Right kidney (tissue), 1 donor: ENCODE measurements at regions not wholly inside any gene's neighbourhood (a gene's known extent, or its start where the extent isn't known, plus 50 kb on each side); places are given as distances from the start of the nearest gene placed in this dataset.
"Not testable (repeated sequence)": the region's sequence is repeated elsewhere in the genome, so short reads cannot be mapped to it uniquely, and the experiment has no call there.

Experiments used
- DNase-seq: peaks from one replicate; pipeline ENCODE4 v3.0.0-alpha.2; 2016

DNA sequence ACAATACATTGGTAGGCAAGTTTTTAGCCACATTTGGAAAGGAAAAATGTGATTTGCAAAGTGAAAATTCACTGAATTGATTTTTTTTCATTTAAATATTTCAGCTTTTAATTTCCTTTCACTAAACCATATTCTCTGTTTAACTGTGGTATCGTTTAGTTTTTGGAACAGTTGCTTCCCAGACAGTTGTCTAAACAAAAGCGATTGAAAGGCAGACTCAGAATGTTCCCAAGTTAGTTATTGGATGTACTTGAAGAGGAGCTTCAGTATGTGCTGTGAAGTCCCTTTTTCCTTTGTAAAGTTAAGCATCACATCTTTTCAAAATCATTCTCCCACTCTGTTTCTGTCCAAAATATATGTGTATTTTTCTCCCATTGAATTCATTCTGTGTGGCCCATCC, 623.4 kb upstream of the LUZP2 start:
- no peak for DNase-seq

DNA sequence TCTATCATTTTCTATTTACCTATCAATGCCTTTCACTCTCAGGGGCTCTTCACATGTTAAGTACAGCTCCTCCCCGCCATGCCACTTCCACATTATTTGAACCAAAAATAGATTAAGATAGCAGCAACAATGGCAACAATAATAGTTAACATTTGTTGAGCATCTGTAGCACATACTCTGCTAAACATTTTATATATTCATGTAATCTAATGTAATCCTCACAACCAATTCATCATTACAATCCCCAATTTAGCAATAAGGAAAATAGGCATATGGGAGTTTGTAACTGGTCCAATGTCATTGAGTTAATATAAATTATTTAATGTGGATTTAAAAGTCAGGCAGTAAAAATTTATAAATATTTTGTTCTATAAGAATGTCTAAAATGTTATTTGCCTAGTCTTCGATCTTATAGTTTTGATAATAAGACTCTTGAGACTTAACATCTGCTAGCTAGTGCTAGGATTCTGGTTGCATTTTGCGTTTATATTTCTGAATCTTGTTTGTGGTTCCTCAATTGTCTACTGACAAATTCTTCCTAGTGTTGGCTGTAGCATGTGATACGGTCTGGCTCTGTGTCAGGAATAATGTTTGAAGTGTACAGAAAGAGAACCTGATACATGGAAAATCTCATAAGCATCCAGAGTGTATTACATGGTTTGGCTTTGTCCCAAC, 621.5 kb upstream of the LUZP2 start:
- DNase-seq = no peak

DNA sequence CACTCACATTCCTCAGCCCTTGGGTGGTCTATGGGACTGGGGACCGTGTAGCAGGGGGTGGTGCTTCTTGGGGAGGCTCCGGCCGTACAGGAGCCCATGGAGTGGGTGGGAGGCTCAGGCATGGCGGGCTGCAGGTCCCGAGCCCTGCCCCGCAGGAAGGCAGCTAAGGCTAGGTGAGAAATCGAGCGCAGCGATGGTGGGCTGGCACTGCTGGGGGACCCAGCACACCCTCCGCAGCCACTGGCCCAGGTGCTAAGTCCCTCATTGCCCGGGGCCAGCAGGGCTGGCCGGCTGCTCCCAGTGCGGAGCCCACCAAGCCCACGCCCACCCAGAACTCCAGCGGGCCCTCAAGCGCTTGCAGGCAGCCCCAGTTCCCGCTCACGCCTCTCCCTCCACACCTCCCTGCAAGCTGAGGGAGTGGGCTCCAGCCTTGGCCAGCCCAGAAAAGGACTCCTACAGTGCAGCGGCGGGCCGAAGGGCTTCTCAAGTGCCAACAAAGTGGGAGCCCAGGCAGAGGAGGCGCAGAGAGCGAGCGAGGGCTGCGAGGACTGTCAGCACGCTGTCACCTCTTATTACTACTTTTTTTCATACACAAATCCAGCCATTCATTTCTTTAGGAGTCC, 613.3 kb upstream of the LUZP2 start:
- DNase-seq = not testable (repeated sequence)

DNA sequence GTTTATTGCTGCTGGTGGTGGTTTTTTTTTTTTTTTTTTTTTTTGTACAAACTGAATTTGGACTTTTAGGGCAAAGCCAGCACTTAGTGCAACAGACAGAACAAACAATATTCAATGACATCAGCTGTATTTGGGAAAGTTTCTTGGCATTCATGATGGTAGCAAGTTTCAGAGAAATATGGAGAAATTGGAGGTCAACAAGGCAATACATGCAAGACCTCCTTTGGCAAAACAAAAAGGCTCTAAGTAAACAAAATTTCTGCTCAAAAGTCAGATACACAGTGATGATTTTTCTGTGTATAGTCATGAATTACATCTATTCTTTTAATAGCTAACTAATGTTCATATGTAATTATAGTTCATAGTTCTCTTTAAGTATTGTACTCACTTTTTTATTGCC, 612.5 kb upstream of the LUZP2 start:
- no peak for DNase-seq

DNA sequence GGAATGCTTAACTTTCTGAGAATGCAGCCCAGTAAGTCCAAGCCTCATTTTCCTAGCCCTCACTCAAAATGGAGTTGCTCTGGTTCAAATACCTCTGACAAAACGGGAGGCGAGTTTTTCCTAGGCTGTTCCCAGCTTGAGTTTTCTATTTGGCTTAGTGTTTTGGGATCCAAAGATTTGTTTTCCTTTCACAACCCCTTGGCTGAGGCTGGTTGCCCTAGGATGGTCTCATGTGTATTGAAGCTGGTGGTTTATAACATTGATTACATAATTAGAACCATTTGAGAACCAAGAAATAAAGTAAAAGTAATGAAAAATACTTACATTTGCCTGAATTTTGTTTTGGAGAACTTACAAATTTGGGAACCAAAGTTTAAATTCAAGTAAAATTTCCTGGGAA, 611.1 kb upstream of the LUZP2 start:
- DNase-seq = no peak

DNA sequence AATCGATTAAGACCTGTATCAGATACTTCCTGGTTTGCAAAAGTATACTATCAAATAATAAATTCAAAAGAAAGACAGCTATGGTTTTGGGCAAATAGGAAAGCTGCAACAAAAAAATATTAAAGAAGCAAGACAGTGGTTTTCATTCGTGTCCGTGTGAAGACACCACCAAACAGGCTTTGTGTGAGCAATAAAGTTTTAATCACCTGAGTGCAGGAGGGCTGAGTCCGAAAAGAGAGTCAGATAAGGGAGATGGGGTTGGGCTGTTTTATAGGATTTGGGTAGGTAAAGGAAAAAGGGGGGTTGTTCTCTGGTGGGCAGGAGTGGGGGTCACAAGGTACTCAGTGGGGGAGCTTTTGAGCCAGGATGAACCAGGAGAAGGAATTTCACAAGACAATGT, 609.7 kb upstream of the LUZP2 start:
- not testable (repeated sequence) for DNase-seq

DNA sequence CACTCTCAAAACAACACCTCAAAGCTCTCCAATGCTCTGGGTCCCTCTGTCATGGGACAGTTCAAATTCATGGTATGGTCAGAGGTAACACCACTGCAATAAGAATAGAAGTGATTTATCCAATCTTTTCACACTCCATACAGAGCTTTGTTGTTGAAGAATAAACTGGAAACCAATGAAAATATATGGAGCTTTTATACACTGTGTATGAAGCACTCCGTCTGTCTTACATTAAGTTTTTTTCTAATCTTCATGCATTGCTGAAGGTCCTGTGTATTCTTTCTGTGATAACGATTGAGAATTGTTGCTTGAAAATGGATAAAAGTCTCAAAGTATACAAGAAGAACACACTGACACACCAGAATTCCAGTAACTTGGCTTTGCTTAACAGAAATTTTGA, 603.7 kb upstream of the LUZP2 start:
- no peak for DNase-seq

DNA sequence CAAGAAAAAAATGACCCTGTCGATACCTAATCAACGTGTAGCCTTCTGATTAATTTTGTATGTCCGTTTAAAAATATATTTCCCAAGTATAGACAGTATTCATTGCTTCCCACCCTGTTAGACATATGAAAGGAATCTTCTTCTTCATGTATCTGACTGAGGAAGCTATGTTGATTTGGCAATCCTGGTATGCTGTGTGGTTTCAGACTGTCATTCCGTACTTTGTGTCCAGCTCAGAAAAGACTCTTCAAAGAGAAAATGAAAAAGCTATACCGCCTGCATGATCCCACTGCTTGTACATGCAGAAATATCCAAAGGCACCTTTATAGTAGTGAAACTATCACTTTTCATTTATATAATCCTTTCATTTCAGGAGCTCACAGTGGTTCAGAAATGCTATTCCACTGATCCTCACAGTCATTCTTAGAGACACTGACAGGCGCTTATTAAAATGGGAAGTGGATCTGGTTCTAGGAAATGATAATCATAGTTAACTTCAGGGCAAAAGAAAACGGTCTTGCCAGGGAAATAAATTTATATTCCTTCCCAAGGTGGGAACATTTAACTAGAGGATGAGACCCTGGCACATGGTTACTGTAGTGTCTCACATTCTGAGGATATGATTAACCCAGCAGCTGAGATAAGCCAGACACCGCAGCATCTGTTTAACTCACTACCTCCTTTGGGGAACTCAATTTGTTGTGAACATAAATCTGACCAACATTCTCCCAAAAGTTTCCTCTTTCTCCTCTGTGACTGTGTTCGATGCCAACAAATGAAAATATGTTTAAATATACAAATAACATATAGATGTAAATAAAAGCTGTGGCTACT, 599.2 kb upstream of the LUZP2 start:
- no peak for DNase-seq

DNA sequence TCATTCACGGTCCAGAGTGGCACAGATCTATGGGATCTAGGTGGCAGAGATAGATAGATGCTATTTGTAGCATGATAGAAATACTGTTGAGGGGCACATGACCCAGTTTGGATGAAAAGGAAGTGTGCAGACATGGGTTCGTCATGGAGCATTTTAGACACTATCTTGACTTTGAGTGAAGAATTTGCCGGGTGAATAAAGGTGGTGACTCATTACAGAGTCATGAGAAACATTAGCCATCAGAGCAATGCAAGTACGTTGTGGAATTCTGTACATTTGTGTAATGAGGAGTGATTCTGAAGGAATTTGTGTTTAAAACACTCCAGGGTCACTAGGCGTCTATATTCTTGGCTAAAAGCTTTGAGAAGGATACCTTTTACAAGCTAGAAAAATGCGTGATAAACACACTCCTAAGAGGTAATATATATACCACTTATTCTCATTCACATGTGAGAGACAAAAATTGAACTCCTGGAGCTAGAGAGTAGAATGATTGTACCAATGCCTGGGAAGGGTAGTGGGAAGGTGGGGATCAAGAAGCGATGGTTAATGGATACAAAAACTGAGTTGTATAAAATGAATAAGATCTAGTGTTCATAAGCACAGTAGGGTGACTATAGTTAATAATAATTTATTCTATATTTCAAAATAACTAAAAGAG, 593.7 kb upstream of the LUZP2 start:
- DNase-seq = no peak

DNA sequence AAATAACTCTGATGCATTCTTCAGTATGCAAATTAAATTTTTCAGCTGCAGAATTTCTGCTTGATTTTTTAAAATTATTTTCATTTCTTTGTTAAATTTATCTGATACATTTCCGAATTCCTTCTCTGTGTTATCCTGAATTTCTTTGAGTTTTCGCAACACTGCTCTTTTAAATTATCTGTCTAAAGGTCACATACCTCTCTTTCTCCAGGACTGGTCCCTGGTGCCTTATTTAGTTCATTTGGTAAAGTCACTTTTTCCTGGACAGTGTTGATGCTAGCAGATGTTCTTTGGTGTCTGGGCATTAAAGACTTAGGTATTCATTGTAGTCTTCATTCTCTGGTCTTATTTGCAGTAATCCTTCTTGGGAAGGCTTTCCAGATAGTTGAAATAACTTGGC, 577.4 kb upstream of the LUZP2 start:
- no peak for DNase-seq

DNA sequence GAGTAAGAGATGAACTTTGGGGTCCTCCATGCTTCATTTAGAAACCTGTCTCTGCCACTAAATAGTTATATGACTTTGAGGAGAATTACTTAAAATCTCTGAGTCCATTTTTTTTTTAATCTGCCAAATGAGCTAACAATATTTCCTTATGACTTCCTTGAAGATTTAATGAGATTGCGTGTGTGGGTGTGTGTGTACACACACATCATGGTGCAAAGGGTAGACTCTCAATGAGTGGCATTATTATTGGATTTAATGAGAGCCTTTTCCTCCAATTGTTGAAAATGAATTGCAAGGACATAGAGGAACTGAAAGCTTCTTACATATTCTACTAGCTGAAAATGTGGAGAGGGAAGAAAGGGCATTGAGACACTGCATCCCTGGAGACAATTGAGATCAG, 573.5 kb upstream of the LUZP2 start:
- no peak for DNase-seq

DNA sequence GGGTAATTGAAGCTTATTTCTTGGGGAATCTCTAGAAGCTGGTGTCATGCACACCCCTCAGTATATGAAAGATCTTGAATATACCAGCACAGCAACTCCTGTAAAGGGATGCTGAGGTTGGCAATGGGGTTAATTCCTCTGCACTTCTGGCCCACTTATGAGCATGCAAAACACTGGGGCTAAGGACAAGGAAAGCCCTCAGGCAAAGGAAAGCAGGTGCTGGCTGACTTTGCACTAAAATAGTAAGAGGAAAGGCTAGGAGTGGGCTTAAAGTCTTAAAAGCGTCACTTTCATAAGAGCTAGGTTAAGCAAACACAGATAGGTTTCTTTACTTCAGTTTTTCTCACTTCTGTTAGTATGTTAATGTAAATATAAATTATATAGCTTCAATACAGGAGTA, 572.6 kb upstream of the LUZP2 start:
- no peak for DNase-seq

DNA sequence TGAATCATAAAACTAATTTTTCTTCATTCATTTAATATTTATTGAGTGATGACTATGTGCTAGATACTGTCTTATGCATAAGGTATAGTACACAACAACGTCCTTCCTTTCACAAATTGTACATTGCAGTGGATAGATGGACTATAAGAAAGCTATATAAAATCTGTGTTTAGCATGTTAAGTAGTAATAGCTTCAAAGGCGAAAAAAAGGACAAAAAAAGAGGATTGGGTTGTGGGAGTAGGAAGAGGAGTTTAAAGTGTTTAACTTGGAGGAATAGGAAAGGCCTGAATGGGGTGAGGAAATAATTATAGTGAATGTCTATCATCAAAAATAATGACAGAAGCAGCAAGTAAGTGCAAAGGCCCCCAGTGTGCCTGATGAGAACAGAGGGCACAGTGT, 565.4 kb upstream of the LUZP2 start:
- no peak for DNase-seq

DNA sequence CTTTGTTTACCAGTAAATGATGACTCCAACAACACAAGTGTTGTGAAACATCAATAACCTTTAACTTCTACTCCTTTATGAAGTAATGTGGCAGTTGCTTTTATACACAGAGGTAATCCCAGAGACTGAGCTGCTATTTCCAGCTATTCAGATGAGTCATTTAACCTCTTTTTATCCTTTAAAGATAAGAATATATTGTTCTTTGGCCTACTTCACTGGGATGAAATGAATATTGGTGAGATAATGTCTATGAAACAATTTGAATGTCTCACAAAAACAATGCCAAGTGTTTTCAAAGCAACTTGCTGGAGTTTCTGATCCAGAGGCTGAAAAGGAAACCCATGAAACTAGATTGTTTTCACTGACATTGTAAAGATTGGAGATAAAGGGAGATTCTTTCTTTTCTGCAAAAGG, 564.4 kb upstream of the LUZP2 start:
- DNase-seq = no peak

DNA sequence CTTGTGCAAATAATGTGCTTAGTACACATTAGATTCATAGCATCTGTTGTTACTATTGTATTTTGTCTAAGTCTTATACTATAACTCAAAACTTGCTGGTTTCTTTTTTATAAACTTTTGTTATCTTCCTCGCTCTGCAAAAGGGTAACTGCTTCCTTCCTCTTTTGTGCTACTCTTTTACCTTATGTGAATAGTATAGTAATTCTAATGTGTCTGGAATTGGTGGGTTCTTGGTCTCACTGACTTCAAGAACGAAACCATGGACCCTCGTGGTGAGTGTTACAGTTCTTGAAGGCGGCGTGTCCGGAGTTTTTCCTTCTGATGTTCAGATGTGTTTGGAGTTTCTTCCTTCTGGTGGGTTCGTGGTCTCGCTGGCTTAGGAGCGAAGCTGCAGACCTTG, 563.1 kb upstream of the LUZP2 start:
- DNase-seq = no peak

DNA sequence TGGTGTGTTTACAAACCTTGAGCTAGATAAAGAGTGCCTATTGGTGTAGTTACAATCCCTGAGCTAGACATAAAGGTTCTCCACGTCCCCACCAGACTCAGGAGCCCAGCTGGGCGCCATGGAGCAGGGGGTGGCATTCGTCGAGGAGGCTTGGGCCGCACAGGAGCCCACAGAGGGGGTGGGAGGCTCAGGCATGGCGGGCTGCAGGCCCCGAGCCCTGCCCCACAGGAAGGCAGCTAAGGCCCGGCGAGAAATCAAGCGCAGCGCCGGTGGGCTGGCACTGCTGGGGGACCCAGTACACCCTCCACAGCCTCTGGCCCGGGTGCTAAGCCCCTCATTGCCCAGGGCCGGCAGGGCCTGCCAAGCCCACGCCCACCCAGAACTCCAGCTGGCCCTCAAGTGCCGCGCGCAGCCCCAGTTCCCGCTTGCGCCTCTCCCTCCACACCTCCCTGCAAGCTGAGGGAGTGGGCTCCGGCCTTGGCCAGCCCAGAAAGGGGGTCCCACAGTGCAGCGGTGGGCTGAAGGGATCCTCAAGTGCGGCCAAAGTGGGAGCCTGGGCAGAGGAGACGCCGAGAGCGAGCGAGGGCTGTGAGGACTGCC, 562.1 kb upstream of the LUZP2 start:
- not testable (repeated sequence) for DNase-seq

DNA sequence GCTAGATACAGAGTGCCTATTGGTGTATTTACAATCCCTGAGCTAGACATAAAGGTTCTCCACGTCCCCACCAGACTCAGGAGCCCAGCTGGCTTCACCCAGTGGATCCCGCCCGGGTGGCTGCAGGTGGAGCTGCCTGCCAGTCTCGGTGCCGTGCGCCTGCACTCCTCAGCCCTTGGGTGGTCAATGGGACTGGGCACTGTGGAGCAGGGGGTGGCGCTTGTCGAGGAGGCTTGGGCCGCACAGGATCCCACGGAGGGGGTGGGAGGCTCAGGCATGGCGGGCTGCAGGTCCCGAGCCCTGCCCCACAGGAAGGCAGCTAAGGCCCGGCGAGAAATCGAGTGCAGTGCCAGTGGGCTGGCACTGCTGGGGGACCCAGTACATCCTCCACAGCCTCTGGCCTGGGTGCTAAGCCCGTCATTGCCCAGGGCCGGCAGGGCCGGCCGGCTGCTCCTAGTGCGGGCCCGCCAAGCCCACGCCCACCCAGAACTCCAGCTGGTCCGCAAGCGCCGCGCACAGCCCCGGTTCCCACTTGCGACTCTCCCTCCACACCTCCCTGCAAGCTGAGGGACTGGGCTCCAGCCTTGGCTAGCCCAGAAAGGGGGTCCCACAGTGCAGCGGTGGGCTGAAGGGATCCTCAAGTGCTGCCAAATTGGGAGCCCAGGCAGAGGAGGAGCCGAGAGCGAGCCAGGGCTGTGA, 554.6 kb upstream of the LUZP2 start:
- not testable (repeated sequence) for DNase-seq

DNA sequence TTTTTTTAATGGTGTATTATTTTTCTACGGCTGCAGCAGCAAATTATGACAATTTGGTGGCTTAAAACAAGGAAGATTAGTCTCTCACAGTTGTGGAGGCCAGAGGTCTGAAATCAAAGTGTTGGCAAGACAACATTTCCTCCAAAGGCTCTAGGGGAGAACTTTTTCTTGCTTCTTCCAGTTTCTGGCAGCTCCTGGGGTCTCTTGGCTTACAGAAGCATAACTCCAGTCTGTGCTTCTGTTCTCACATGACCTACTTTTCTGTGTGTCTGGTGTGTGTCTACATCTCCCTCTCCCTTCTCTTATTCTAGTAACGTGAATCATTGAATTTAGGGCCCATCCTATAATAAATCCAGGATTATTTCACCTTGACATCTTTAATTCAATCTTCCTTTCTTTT, 551.9 kb upstream of the LUZP2 start:
- no peak for DNase-seq

DNA sequence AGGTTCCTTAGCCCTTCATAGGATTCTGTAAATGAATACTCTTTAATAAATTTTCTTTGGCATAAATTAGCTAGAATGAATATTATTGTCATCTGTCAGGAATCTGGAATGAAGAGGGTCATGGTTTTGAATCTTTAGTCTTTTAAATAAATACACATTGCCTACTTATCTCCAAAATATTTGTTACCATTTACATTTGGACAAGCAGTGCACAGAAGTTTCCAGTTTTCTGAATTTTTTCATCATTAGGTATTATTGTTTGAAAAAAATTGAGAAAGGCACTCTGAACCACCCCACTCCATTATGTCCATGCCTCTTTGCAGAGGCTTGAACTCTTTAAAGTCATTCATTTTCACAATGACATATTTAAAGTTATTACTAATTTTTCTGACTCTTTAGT, 549.0 kb upstream of the LUZP2 start:
- DNase-seq = no peak

DNA sequence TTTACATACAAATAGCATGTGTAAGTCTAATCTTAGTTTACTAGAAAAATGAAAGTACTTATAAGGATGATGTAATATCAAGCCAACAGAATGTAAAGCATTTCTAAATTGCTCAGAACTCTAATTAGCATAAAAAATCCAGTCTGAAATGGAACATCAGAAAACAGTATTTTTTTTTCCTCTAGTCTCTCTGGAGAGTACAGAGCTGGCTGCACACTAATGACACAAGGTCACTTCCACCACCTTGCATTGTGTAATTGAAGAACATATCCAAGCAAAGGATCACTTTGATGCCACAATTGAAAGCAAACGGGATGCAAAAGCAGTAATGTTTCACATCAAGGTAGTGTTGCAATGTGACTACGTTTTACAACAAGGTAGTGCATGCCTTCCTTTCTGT, 548.0 kb upstream of the LUZP2 start:
- no peak for DNase-seq

DNA sequence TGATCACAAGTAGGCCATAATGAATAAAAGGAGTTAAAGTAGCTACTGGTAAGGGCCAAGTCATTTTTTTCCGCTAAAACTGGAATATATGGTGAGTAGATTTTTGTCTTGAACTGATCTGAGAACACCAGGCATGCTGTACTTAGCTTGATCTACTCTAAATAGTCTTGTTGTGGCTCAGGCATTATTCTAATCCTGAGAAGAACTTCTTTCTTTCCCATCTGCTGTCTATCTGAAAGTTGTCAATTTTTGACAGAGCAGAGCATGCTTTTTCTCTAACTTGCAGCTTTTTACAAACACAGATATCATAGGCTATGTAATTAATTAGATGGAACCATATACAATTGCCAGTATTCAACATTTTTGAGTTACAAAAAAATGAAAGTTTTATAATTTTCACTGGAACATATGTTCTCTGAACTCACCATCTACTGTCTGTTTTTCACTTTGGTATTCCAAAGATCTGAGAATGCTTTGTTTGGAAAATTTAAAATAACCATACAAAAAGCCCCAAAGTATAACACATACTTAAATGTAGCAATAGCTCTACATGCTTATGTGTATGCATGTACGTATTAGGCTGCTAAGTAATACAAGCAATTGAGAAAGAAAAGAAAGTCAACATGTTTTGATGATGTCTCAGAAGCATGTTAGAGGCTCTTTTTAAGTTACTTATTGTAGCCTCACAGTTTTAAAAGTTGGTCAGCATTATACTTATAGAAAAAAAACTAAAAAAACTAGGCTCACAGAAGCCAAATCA, 542.7 kb upstream of the LUZP2 start:
- no peak for DNase-seq
